Stimulated activated memory B cell treated with anti-CD40 and anti-IgM and Interleukin-4, amounts not matched to agents 10 μg/mL and 1 μg/mL and 100 μg/mL, for 72 hours (primary cell): ENCODE measurements at regions not wholly inside any gene's neighbourhood (a gene's known extent, or its start where the extent isn't known, plus 50 kb on each side); places are given as distances from the start of the nearest gene placed in this dataset.
"Not testable (repeated sequence)": the region's sequence is repeated elsewhere in the genome, so short reads cannot be mapped to it uniquely, and the experiment has no call there.

Experiments used
- ATAC-seq: fragments of 150-1000 bp; cut with Tn5 transposase; 2 replicates; pipeline ENCODE4 v1.10.0; 2021
- H3K27ac Mint-ChIP-seq: one replicate; pipeline ENCODE4 v1.8.0; 2022; ENCODE audit warnings: mild to moderate bottlenecking, mixed read lengths
- H3K27me3 Mint-ChIP-seq: one replicate; pipeline ENCODE4 v1.8.0; 2022; ENCODE audit warnings: mixed read lengths
- H3K36me3 Mint-ChIP-seq: one replicate; pipeline ENCODE4 v1.8.0; 2022; ENCODE audit warnings: mixed read lengths
- H3K4me1 Mint-ChIP-seq: one replicate; pipeline ENCODE4 v1.8.0; 2022; ENCODE audit warnings: mixed read lengths
- H3K4me3 Mint-ChIP-seq: one replicate; pipeline ENCODE4 v1.8.0; 2022; ENCODE audit warnings: mild to moderate bottlenecking, moderate library complexity, mixed read lengths
- H3K9me3 Mint-ChIP-seq: one replicate; pipeline ENCODE4 v1.8.0; 2022; ENCODE audit warnings: mixed read lengths

GRCh38 chr11:123325533-123325932 is 104.5 kb upstream of the GRAMD1B start:
- no peaks in the 10 kb centered on the region for H3K36me3 Mint-ChIP-seq
- H3K4me1 Mint-ChIP-seq: no peaks in the 10 kb centered on the region
- peaks cover 7% of the 10 kb centered on the region for H3K27me3 Mint-ChIP-seq
- H3K27ac Mint-ChIP-seq: no peak overlapping the region
- no peaks in the 10 kb centered on the region for H3K9me3 Mint-ChIP-seq
- no peak for ATAC-seq
- no peak overlapping the region for H3K4me3 Mint-ChIP-seq

GRCh38 chr11:123323568-123323967 is 106.5 kb upstream of the GRAMD1B start:
- no peak overlapping the region for H3K4me3 Mint-ChIP-seq
- no peaks in the 10 kb centered on the region for H3K4me1 Mint-ChIP-seq
- H3K27ac Mint-ChIP-seq: no peak overlapping the region
- no peak for ATAC-seq
- no peaks in the 10 kb centered on the region for H3K36me3 Mint-ChIP-seq
- H3K9me3 Mint-ChIP-seq: no peaks in the 10 kb centered on the region
- H3K27me3 Mint-ChIP-seq: peaks cover 7% of the 10 kb centered on the region

GRCh38 chr11:123321636-123322035 is 108.4 kb upstream of the GRAMD1B start:
- Mint-ChIP-seq H3K27me3 (peaks cover 7% of the 10 kb centered on the region), H3K4me3 (no peak overlapping the region), H3K4me1 (no peaks in the 10 kb centered on the region), H3K27ac (no peak overlapping the region), H3K9me3 (peaks cover 4% of the 10 kb centered on the region), H3K36me3 (no peaks in the 10 kb centered on the region)
- no peak for ATAC-seq

- no peak for ATAC-seq
- H3K27ac Mint-ChIP-seq: no peak overlapping the region
- H3K36me3 Mint-ChIP-seq: no peaks in the 10 kb centered on the region
- peaks cover 4% of the 10 kb centered on the region for H3K9me3 Mint-ChIP-seq
- no peaks in the 10 kb centered on the region for H3K4me1 Mint-ChIP-seq
- no peak overlapping the region for H3K4me3 Mint-ChIP-seq
- peaks cover 7% of the 10 kb centered on the region for H3K27me3 Mint-ChIP-seq
Observed at GRCh38 chr11:123318623-123319022, 111.4 kb upstream of the GRAMD1B start.

GRCh38 chr11:123318132-123318531 is 111.9 kb upstream of the GRAMD1B start:
- not testable (repeated sequence) for ATAC-seq, H3K36me3 Mint-ChIP-seq, H3K27ac Mint-ChIP-seq, H3K9me3 Mint-ChIP-seq, H3K4me3 Mint-ChIP-seq, H3K4me1 Mint-ChIP-seq, H3K27me3 Mint-ChIP-seq

GRCh38 chr11:123316003-123316402 is 114.1 kb upstream of the GRAMD1B start:
- H3K27me3 Mint-ChIP-seq: peaks cover 3% of the 10 kb centered on the region
- H3K4me3 Mint-ChIP-seq: no peak overlapping the region
- H3K4me1 Mint-ChIP-seq: no peaks in the 10 kb centered on the region
- no peaks in the 10 kb centered on the region for H3K36me3 Mint-ChIP-seq
- peaks cover 4% of the 10 kb centered on the region for H3K9me3 Mint-ChIP-seq
- no peak overlapping the region for H3K27ac Mint-ChIP-seq
- no peak for ATAC-seq

GRCh38 chr11:123314972-123315371 is 115.1 kb upstream of the GRAMD1B start:
- ATAC-seq: no peak
- H3K4me3 Mint-ChIP-seq: no peak overlapping the region
- H3K9me3 Mint-ChIP-seq: peaks cover 4% of the 10 kb centered on the region
- H3K4me1 Mint-ChIP-seq: no peaks in the 10 kb centered on the region
- no peak overlapping the region for H3K27ac Mint-ChIP-seq
- H3K27me3 Mint-ChIP-seq: no peaks in the 10 kb centered on the region
- H3K36me3 Mint-ChIP-seq: no peaks in the 10 kb centered on the region

- no peaks in the 10 kb centered on the region for H3K27me3 Mint-ChIP-seq
- H3K36me3 Mint-ChIP-seq: no peaks in the 10 kb centered on the region
- no peak for ATAC-seq
- H3K4me1 Mint-ChIP-seq: no peaks in the 10 kb centered on the region
- H3K9me3 Mint-ChIP-seq: peaks cover 4% of the 10 kb centered on the region
- no peak overlapping the region for H3K27ac Mint-ChIP-seq
- no peak overlapping the region for H3K4me3 Mint-ChIP-seq
Observed at GRCh38 chr11:123313262-123313661, 116.8 kb upstream of the GRAMD1B start.

- Mint-ChIP-seq H3K36me3 (no peaks in the 10 kb centered on the region), H3K27ac (no peak overlapping the region), H3K4me1 (peaks cover 12% of the 10 kb centered on the region), H3K4me3 (no peak overlapping the region), H3K9me3 (no peaks in the 10 kb centered on the region), H3K27me3 (no peaks in the 10 kb centered on the region)
- no peak for ATAC-seq
Observed at GRCh38 chr11:123308077-123308476, 113.0 kb upstream of the CLMP start.

- Mint-ChIP-seq H3K27ac (no peak overlapping the region), H3K9me3 (no peaks in the 10 kb centered on the region), H3K4me1 (peaks cover 20% of the 10 kb centered on the region), H3K36me3 (no peaks in the 10 kb centered on the region), H3K27me3 (no peaks in the 10 kb centered on the region), H3K4me3 (no peak overlapping the region)
- ATAC-seq: no peak
Observed at GRCh38 chr11:123307276-123307675, 112.2 kb upstream of the CLMP start.

GRCh38 chr11:123306531-123306930 is 111.5 kb upstream of the CLMP start:
- Mint-ChIP-seq H3K4me3 (no peak overlapping the region), H3K36me3 (no peaks in the 10 kb centered on the region), H3K9me3 (no peaks in the 10 kb centered on the region), H3K27me3 (no peaks in the 10 kb centered on the region), H3K27ac (no peak overlapping the region), H3K4me1 (peaks cover 25% of the 10 kb centered on the region)
- ATAC-seq: no peak

GRCh38 chr11:123305601-123306375 is 110.7 kb upstream of the CLMP start:
- no peak for ATAC-seq
- Mint-ChIP-seq H3K27ac (no peak overlapping the region), H3K27me3 (peaks cover 2% of the 10 kb centered on the region), H3K9me3 (no peaks in the 10 kb centered on the region), H3K4me1 (peaks cover 25% of the 10 kb centered on the region), H3K36me3 (no peaks in the 10 kb centered on the region), H3K4me3 (no peak overlapping the region)

- Mint-ChIP-seq H3K27me3 (peaks cover 9% of the 10 kb centered on the region), H3K4me3 (no peak overlapping the region), H3K27ac (no peak overlapping the region), H3K4me1 (peaks cover 25% of the 10 kb centered on the region), H3K36me3 (no peaks in the 10 kb centered on the region), H3K9me3 (no peaks in the 10 kb centered on the region)
- no peak for ATAC-seq
Observed at GRCh38 chr11:123304828-123305466, 109.9 kb upstream of the CLMP start.

GRCh38 chr11:123303924-123304323 is 108.9 kb upstream of the CLMP start:
- Mint-ChIP-seq H3K36me3 (no peaks in the 10 kb centered on the region), H3K27me3 (peaks cover 14% of the 10 kb centered on the region), H3K4me1 (peaks cover 25% of the 10 kb centered on the region), H3K4me3 (no peak overlapping the region), H3K9me3 (no peaks in the 10 kb centered on the region), H3K27ac (no peak overlapping the region)
- no peak for ATAC-seq

- Mint-ChIP-seq H3K27ac (peak overlapping the region; percentile 45), H3K9me3 (no peaks in the 10 kb centered on the region), H3K36me3 (no peaks in the 10 kb centered on the region), H3K4me1 (peaks cover 25% of the 10 kb centered on the region), H3K4me3 (peak overlapping the region; percentile 57), H3K27me3 (peaks cover 17% of the 10 kb centered on the region)
- ATAC-seq: peak; percentile 65
Observed at GRCh38 chr11:123302751-123303195, 107.7 kb upstream of the CLMP start.
